GM11168 (cell line): ENCODE measurements at regions not wholly inside any gene's neighbourhood (a gene's known extent, or its start where the extent isn't known, plus 50 kb on each side); places are given as distances from the start of the nearest gene placed in this dataset.

ENCODE experiments used
- in situ Hi-C: fragments of 300-500 bp; cut with MboI; formaldehyde crosslinking; loops from one replicate; pipeline ENCODE4 v1.12.0; 2022; ENCODE audit warnings: low sequenced_read_pairs; ENCODE audit not compliant: unreplicated experiment

- in situ Hi-C loops = no loop called here
Observed at GRCh38 chr20:19098806-19099578, 113.5 kb upstream of the SLC24A3 start.

DNA sequence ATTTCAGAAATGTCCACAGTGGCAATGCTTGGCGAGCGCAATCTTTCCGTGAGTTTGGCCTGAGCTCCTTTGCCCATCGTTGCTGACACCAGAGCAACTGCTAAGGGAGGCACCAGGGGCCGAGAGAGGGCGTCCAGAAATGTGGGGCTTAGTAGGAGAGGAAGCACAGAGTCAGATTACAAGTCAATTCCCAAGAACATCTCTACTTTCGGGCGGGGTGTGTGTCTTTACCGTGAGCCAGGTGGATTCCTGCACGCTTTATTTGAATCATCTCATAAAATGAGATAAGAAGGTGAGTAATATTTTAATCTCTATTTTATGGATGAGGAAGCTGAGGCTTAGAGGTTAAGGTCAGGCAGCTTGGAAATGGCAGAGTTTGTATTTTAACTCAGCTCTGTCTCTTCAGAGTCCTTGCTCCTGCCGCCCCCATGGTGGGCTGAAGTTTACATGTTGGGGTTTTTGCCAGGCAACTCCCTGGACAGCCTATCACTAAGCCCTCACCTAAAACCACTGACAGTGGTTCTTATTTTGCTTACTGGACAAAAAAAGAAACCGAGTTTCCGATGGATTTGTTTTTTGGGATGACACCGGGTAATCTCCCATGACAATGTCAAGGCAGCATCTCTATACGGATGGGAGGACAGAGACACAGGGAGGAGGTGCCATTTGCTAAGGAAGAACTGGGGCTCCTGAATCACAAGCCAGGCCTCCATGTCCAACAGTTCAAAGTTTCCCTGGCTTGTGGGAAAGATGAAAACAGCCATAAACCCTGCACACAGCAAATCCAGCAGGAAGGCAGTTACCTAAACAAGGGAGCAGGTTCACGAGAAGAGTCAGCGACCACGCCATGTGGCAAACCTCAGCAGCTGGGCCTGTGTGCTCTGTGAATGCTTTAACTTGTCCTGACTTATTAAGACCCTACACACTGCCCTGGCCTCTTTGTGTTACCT, 112.6 kb upstream of the SLC24A3 start:
- in situ Hi-C loops = no loop called here

GRCh38 chr20:19100975-19101374, 111.5 kb upstream of the SLC24A3 start:
- in situ Hi-C loops = no loop called here

- in situ Hi-C loops = no loop called here
Observed at GRCh38 chr20:19104186-19104585, 108.3 kb upstream of the SLC24A3 start.

DNA sequence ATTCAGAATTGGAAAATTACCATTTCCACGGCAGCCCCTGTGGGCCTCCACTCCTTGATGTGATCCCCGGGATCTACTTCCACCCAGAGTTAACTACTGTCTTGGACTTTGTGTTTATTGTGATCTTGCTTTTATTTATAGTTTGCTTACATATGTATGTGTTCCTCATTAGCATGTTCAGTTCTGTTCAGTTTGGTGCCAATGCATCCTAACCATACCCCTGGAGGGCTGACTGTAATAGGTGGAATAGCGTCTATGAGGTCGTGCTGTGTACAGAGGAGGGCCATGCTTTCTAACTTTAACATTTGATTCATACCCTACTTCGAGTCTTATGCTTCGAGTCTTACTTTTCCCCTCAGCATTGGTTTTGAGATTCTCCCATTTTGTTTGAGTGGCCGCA, 104.3 kb upstream of the SLC24A3 start:
- in situ Hi-C loops = no loop called here

DNA sequence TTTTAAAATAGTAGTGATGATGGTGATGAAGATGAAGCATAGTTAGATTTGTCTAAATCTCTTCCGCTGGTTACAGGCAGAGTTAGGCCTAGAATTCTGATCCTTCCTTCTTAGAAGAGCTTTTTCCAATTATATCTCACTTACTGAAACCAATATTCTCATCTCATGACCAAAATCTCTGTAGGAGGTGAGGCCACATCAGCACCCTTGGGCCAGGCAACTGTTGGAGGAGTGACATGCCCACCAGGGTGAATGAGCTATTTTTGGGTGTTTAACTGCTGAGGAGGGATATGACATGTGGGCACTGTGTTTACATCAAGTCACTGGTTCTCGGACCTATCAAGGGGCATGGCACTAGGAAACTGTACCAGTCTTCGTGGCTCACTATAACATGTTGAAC, 102.2 kb upstream of the SLC24A3 start:
- in situ Hi-C loops = no loop called here

DNA sequence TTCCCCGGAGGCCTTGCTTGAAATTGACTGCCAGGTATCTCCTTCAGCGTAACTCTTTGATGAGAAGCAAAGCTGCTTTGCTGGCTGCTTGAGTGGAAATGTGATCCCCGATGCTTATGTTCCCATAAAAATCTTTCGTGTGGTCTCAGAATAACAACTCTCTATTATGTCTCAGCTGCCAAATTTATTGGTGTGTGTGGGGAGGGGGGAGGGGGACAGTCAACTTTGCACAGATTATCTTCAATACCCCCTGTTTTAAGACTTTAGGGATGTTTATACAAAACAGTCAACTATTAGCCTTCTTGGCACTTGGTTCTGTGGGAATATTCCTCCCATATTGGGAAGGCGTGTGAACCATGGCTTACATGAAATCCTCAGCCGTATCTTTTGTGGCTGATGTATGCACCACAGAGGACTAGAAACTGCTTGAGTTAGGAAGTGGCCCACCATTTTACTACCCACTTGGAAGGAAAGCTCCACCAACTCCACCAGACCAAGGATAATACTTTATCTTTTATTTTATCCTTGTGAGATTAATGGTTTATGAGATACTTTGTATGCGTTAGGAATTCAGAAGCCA, 101.5 kb upstream of the SLC24A3 start:
- in situ Hi-C loops = no loop called here

DNA sequence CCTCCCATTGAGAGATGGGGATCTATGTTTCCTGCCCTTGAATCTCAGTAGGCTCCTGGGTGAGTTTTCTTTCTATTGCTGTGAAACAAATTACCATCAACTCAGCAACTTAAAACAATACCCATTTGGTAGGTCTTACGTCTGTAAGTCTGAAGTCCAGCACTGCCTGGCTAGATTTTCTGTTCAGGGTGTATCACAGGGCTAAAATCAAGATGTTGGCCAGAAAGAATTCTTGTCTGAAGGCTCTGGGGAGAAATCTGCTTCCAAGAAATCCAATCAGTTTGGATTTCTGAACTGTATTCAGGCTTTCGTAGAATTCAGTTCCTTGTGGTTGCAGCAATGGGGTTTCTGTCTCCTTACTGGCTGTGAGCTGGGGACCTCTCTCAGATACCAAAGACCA, 99.6 kb upstream of the SLC24A3 start:
- in situ Hi-C loops = no loop called here

GRCh38 chr20:19113343-19113930, 99.0 kb upstream of the SLC24A3 start:
- in situ Hi-C loops = no loop called here

DNA sequence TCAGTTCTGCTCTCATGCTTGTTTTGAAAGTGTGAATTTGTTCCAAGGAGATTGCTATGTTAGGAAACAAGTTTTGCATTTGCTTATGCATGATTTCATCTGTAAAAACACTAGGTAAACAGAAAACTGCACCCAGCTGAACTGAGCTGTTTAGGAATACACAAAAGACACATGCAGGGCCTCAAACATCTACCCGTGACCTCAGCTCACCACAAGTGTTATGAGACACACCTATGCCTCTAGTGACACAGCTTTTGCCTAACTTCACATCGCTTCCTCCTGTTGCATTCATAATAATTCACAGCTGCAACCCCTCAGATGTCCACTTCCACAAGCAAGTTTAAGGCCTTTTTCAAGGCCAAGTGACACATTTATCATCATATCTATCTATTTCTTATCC, 98.0 kb upstream of the SLC24A3 start:
- in situ Hi-C loops = no loop called here

DNA sequence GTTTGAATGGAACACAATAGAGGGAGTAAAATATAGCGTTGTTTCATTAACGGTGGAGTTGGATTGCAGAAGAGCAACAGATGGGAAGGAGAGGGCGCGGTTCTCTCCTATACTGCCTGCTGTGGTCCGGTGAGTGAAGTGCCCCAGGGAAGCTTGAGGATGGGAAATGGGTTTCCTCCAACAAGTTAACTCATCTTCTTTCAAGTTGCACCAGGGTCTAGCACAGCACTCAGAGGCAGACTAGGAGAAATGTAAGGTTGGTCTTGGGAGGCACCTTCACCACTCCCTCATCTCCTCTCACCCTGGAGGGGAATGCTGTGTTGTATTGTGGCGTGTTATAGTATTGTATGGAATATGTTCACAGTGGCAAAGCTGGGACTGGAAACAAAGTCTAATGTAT, 96.9 kb upstream of the SLC24A3 start:
- in situ Hi-C loops = no loop called here

- in situ Hi-C loops = no loop called here
Observed at GRCh38 chr20:19120011-19120410, 92.4 kb upstream of the SLC24A3 start.

- in situ Hi-C loops = no loop called here
Observed at GRCh38 chr20:19120569-19120968, 91.9 kb upstream of the SLC24A3 start.

DNA sequence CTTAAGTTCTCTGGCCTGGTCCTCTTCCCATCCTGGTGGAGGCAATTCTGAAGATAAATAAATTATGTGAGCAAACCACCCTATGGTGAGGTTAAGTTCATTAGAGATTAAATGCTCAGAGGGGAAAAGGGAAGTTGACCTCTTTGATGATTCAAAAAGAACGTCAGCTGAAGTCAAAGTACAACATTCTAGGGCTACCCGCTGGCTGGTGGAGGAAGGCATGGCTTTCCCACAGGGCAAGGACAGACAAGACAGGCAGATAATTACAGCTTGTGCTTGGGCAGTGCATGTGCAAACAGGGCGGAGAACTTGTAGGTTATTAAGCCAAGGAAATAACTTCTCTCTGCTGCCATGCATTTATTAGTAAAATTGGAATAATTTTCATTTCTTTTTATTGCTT, 91.0 kb upstream of the SLC24A3 start:
- in situ Hi-C loops = no loop called here

DNA sequence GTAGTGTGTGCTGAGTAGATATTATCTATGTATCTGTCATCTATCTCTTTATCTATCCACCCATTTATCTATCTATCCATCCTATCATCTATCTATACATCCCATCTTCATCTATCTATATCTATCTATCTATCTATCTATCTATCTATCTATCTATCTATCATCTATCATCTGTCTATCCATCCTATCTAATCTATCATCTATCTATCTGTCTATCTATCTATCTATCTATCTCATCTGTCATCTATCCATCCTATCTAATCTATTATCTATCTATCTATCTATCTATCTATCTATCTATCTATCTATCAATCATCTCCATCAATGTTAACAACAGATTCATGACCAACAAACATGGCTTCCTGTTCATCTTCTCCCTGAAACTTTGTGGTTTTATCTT, 90.5 kb upstream of the SLC24A3 start:
- in situ Hi-C loops = no loop called here

DNA sequence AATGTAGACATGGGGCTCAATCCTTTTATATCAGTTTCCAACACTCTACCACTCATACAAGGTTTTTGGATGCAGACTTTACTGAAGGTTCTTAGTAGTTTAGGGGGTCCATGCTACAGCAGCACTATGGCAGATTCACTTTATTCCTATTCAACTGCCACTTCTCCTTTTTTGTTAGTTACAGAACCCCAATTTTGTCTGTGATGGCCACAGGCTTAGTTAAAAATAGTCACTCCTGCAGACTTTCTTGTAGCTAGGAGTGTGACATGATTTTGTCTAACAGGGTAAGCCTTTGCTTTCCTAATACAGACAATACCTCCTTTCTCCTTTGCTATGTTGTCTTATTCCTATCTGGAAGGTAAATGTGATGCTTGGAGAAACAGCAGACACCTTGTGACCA, 90.0 kb upstream of the SLC24A3 start:
- in situ Hi-C loops = no loop called here

DNA sequence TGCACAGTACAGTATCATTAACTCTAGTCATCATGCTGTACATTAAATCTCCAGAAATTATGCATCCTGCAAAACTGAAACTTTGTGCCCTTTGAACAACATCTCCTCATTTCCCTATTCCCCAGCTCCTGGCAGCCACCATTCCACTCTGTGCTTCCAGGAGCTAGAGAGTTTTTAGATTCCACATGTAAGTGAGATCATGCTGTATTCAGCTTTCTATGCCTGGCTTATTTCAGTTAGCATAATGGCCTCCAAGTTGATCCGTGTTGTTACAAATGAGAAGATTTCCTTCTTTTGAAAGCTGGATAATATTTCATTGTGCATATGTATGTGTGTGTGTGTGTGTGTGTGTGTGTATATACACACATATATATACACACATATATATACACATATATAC, 86.9 kb upstream of the SLC24A3 start:
- in situ Hi-C loops = no loop called here

DNA sequence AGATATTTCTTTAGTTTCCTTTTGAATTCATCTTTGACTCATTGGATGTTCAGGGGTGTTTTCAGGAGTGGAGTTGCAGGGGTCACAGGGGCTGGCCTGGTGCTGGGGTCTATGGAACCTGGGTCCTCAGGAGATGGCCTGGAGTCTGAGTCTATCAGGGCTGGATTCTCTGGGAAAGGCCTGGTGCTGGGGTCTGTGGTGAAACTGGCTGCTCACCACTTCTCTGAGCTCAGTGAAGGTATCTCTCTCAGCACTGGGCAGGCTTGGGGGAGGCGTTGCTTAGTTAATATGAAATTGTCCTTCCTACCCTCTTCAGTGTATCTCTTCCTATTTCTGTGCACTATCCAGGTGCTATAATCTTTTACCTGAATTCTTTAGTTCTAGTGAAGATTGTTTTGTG, 83.1 kb upstream of the SLC24A3 start:
- in situ Hi-C loops = no loop called here

DNA sequence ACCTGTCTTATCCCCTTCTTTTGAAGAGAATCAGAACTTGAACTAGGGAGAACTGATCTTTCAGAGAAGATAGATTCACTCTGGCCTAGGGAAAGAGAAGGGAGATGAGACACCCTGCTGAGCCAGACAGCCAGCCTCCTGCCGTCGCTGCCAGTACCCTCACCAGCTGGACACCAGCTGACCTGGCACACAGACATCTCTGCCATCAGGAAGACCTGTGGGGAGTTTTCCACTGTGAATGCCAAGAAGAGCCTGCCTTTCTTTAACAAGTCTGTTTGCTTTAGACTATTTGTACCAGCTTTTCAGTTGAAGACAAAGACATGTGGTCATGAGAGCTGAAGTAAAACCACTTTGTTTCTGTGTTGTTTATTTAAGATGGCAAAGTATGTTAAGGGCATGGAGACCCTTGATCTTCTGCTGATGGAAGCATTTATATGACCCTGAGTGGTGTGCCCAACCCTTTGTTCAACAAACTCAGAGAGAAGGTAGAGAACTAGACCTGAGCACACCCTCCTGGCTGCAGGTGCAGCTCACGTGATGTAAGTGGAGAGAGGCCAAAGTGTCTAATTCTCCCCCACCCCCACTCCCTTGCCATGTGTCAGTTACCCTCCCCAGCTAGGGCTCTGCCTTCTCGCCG, 82.3 kb upstream of the SLC24A3 start:
- in situ Hi-C loops = no loop called here

DNA sequence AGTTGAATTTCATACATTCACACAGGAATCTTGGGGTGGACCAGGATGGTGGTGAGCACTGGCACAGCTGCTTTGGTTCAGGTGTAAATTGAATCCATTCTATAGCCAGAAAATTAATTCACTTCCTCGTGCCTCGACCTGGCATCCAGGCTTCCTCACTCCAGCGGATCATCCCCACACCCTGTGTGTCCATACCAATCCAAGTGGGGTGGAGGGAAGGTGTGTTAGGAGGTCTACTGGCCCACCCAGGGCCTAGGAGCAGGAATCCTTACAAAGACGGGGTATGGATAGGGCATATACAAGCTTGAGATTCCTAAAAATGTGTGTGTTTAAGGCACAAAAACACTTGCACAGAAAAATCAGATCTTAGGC, 81.8 kb upstream of the SLC24A3 start:
- in situ Hi-C loops = no loop called here
